ENCODE measurements at regions not wholly inside any gene's neighbourhood (a gene's known extent, or its start where the extent isn't known, plus 50 kb on each side); places are given as distances from the start of the nearest gene placed in this dataset.

DNA sequence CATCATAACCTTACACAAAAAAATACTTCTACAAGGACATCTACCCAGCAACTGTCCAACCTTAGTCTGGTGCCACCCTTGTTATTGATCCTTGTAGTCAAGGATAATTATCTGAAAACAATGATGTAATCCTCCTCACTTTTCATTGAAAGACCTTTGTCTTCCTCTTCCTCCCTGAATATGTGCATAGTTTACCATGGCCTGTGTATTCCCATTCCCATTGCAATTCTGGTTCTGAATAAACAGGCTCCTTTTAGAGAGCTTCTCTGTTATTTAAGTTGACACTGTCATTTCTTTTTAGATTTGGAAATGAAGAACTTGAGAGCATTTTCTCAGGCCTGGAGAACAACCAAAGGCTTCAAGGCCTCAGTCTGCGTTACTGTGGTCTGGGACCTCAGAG, 53.3 kb upstream of the RNF7 start:
- H3K36me3 ChIP-seq: no peaks in the 10 kb centered on the region
- no peak overlapping the region for H3K27ac ChIP-seq
- TF ChIP-seq, protein P1, sequence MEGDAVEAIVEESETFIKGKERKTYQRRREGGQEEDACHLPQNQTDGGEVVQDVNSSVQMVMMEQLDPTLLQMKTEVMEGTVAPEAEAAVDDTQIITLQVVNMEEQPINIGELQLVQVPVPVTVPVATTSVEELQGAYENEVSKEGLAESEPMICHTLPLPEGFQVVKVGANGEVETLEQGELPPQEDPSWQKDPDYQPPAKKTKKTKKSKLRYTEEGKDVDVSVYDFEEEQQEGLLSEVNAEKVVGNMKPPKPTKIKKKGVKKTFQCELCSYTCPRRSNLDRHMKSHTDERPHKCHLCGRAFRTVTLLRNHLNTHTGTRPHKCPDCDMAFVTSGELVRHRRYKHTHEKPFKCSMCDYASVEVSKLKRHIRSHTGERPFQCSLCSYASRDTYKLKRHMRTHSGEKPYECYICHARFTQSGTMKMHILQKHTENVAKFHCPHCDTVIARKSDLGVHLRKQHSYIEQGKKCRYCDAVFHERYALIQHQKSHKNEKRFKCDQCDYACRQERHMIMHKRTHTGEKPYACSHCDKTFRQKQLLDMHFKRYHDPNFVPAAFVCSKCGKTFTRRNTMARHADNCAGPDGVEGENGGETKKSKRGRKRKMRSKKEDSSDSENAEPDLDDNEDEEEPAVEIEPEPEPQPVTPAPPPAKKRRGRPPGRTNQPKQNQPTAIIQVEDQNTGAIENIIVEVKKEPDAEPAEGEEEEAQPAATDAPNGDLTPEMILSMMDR (IDR thresholded peaks at IDR 0.05): no peak
- peaks cover 0 to 36% of the 10 kb centered on the region in 2 donors for H3K4me1 ChIP-seq
- no peak overlapping the region for H3K4me3 ChIP-seq
- H3K9me3 ChIP-seq: no peaks in the 10 kb centered on the region
- H3K27me3 ChIP-seq: no peaks in the 10 kb centered on the region
- DNase-seq (ENCODE audit: low spot score): no peak

DNA sequence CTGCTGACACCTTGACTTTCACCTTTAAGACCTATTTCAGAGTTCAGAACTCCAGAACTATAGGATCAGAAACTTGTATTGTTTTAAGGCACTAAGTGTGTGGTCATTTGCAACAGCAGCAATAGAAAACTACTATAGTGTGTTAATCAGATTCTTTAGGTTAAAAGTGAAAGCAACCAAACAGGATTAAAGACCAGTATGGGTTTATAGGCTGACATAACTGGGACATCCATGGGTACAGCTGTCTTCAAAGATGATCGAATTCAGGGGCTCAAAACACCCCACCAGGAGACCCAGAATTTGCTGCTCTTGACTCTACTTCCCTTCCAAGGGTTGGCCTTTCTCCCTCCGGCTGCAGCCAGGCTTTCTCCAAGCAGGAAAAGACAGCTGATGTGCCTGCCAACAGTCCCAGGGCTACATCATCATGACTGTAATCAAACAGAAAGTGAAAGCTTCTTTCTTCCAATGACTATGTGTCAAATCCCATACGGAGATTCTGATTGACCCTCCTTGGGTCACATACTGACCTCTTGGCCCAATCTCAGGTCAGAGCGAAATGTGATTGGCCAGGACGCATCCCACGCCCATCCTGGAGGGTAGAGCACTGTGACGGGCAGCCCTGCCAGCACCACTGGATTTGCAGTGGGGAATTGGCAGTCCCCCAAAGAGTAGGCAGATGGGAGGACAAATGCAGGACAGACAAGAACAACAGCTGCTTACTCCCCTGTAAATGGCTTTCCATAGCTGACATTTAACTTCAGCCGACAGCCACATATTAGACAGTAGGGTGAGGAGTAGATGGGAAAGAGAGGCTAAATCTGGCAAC, 51.4 kb upstream of the RNF7 start:
- Histone ChIP-seq H3K9me3 (no peaks in the 10 kb centered on the region), H3K4me1 (peaks cover 0 to 25% of the 10 kb centered on the region in 2 donors), H3K4me3 (peak overlapping the region; percentile 24 to 39), H3K27me3 (no peaks in the 10 kb centered on the region), H3K36me3 (no peaks in the 10 kb centered on the region), H3K27ac (peak overlapping the region; percentile 59 to 63)
- DNase-seq (ENCODE audit: low spot score): peak; percentile 66
- TF ChIP-seq, protein P1 (IDR thresholded peaks at IDR 0.05): no peak

Measured in right atrium auricular region (tissue), 2 donors.